OCI-LY3 (cell line): ENCODE measurements at regions not wholly inside any gene's neighbourhood (a gene's known extent, or its start where the extent isn't known, plus 50 kb on each side); places are given as distances from the start of the nearest gene placed in this dataset.

Source experiments
- H2AFZ ChIP-seq: fragments of 200-600, 300-600 bp; shearing (Covaris generic); 2 replicates; pipeline ENCODE4 v1.6.0; 2014; ENCODE audit warnings: antibody characterized with exemption, low read depth, low read length
- H3K27ac ChIP-seq: fragments of 200-600, 300-600 bp; sonication (generic); 2 replicates; pipeline ENCODE4 v1.5.1; 2014; ENCODE audit warnings: mild to moderate bottlenecking, low read length, moderate library complexity, mixed read lengths
- H3K27me3 ChIP-seq: fragments of 200-600, 300-600 bp; sonication (generic); 2 replicates; pipeline ENCODE4 v1.6.1; 2014; ENCODE audit warnings: low read depth, low read length, mixed read lengths
- H3K36me3 ChIP-seq: fragments of 200-600, 300-600 bp; sonication (generic); replicated peaks from 2 replicates; pipeline ENCODE3; 2014; ENCODE audit warnings: low read depth, low read length, mixed read lengths
- H3K4me1 ChIP-seq: fragments of 300-600, 200-600 bp; sonication (generic); 2 replicates; pipeline ENCODE4 v1.6.1; 2014; ENCODE audit warnings: low read length, mixed read lengths
- H3K4me2 ChIP-seq: fragments of 200-600, 300-600 bp; sonication (generic); 2 replicates; pipeline ENCODE4 v1.6.1; 2014; ENCODE audit warnings: low read length, mixed read lengths
- H3K4me3 ChIP-seq: fragments of 300-600, 200-600 bp; sonication (generic); 2 replicates; pipeline ENCODE4 v1.5.1; 2014; ENCODE audit warnings: antibody characterized with exemption, mild to moderate bottlenecking, low read length, moderate library complexity
- H3K79me2 ChIP-seq: fragments of 300-600, 200-600 bp; shearing (Covaris generic); 2 replicates; pipeline ENCODE4 v1.6.1; 2014; ENCODE audit warnings: mild to moderate bottlenecking, low read length, mixed read lengths
- H3K9ac ChIP-seq: fragments of 300-600, 200-600 bp; shearing (Covaris generic); 2 replicates; pipeline ENCODE4 v1.6.0; 2014; ENCODE audit warnings: mild to moderate bottlenecking, low read length, moderate library complexity
- H3K9me3 ChIP-seq: fragments of 200-600, 300-600 bp; shearing (Covaris generic); 2 replicates; pipeline ENCODE4 v1.6.1; 2014; ENCODE audit warnings: low read length, mixed read lengths; ENCODE audit not compliant: insufficient read depth
- H4K20me1 ChIP-seq: fragments of 200-600, 300-600 bp; sonication (generic); 2 replicates; pipeline ENCODE4 v1.6.1; 2016; ENCODE audit warnings: low read length, mixed read lengths; ENCODE audit not compliant: insufficient read depth
- CTCF ChIP-seq: fragments of 200-600, 300-600 bp; sonication (generic); IDR thresholded peaks from 2 replicates; pipeline ENCODE4 v1.5.1; 2014; ENCODE audit warnings: antibody characterized with exemption, low read length, low read depth
- EZH2phosphoT487 ChIP-seq: fragments of 200-600 bp; shearing (Covaris generic); IDR thresholded peaks from 2 replicates; pipeline ENCODE4 v1.6.1; 2018; ENCODE audit warnings: antibody characterized with exemption, mixed run types, low read depth

DNA sequence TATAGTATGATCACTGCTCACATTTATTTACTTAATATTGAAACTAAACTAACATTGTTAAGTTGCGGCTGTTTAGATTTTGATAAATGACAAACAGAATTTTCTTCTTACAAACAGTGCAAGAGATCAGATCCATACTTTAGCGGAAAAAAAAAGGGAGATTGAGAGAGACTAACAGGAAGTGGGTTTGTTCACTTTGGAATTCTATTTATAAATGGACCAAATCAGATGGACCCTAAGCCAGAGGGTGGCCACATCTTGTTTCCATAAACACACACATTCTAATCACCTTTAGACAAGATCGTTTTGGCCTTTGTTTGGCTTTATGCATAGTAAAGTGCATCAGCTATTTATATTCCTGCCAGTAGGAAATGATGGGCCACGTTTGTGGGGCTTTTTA is 381.4 kb upstream of the CD180 start:
- H3K4me3 ChIP-seq: no peak overlapping the region
- no peaks in the 10 kb centered on the region for H3K27me3 ChIP-seq
- H3K27ac ChIP-seq: no peak overlapping the region
- H3K9me3 ChIP-seq: no peaks in the 10 kb centered on the region
- H3K79me2 ChIP-seq: no peaks in the 10 kb centered on the region
- no peak for TF ChIP-seq EZH2phosphoT487
- TF ChIP-seq CTCF: no peak
- no peaks in the 10 kb centered on the region for H3K4me1 ChIP-seq
- H3K36me3 ChIP-seq: no peaks in the 10 kb centered on the region
- no peak overlapping the region for H2AFZ ChIP-seq
- no peak overlapping the region for H3K4me2 ChIP-seq
- H4K20me1 ChIP-seq: no peaks in the 10 kb centered on the region
- H3K9ac ChIP-seq: no peak overlapping the region

- Histone ChIP-seq H3K27me3 (no peaks in the 10 kb centered on the region), H3K9me3 (no peaks in the 10 kb centered on the region), H4K20me1 (no peaks in the 10 kb centered on the region), H3K4me2 (no peak overlapping the region), H2AFZ (no peak overlapping the region), H3K36me3 (no peaks in the 10 kb centered on the region), H3K4me3 (no peak overlapping the region), H3K4me1 (no peaks in the 10 kb centered on the region), H3K79me2 (no peaks in the 10 kb centered on the region), H3K9ac (no peak overlapping the region), H3K27ac (no peak overlapping the region)
- TF ChIP-seq EZH2phosphoT487: no peak
- TF ChIP-seq CTCF: no peak
Observed at GRCh38 chr5:67577424-67577823, 380.8 kb upstream of the CD180 start.

DNA sequence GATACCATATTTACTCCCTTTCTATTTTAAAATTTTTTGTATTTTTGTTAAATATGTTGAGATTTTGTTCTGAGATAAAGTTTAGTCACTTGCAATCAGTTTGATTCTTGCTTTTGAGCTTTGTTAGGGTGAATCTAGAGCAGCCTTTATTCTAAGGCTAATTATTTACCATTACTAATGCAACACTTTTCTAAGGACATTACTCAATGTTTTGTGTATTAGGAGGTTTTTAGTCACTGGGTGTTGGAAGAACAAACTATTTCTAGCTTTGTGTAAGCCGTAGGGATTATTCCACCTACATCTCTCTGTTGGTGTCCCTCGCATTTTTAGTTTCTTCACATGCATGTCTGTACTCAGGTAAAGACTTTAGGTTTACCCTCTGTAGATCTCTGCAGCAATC is 379.5 kb upstream of the CD180 start:
- Histone ChIP-seq H4K20me1 (no peaks in the 10 kb centered on the region), H3K4me1 (no peaks in the 10 kb centered on the region), H3K36me3 (no peaks in the 10 kb centered on the region), H3K27ac (no peak overlapping the region), H3K9ac (no peak overlapping the region), H3K27me3 (no peaks in the 10 kb centered on the region), H2AFZ (no peak overlapping the region), H3K4me3 (no peak overlapping the region), H3K79me2 (no peaks in the 10 kb centered on the region), H3K4me2 (no peak overlapping the region), H3K9me3 (no peaks in the 10 kb centered on the region)
- TF ChIP-seq EZH2phosphoT487 (no peak), CTCF (no peak)

DNA sequence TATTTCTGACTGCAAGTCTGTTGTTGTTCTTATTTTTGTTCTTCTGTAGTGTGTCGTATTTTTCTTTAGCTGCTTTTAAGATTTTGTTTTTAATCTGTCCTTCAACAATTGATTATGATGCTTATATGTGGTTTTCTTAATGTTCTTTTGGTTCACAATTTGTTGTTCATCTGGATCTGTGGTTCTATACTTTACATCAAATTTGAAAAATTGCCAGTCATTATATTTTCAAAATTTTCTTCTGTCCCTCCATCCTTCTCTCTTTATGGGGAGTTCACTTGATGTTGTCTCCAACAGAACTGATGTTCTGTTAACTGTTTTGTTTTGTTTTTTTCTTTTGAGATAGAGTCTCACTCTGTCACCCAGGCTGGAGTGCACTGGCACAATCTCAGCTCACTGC is 378.5 kb upstream of the CD180 start:
- no peaks in the 10 kb centered on the region for H3K27me3 ChIP-seq
- no peaks in the 10 kb centered on the region for H3K9me3 ChIP-seq
- H3K4me3 ChIP-seq: no peak overlapping the region
- no peak for TF ChIP-seq CTCF
- TF ChIP-seq EZH2phosphoT487: no peak
- H3K9ac ChIP-seq: no peak overlapping the region
- no peaks in the 10 kb centered on the region for H3K36me3 ChIP-seq
- H3K27ac ChIP-seq: no peak overlapping the region
- no peaks in the 10 kb centered on the region for H4K20me1 ChIP-seq
- H3K4me2 ChIP-seq: no peak overlapping the region
- H3K4me1 ChIP-seq: no peaks in the 10 kb centered on the region
- no peak overlapping the region for H2AFZ ChIP-seq
- H3K79me2 ChIP-seq: no peaks in the 10 kb centered on the region
